ENCODE measurements at regions not wholly inside any gene's neighbourhood (a gene's known extent, or its start where the extent isn't known, plus 50 kb on each side); places are given as distances from the start of the nearest gene placed in this dataset.
"Not testable (repeated sequence)": the region's sequence is repeated elsewhere in the genome, so short reads cannot be mapped to it uniquely, and the experiment has no call there.

- no peak for TF ChIP-seq CTCF (conservative IDR thresholded peaks at IDR 0.05; ENCODE audit: control insufficient read depth, insufficient read depth, low read depth, low read length)
- no peak for DNase-seq (ENCODE audit: low read depth)
- H3K4me3 ChIP-seq (ENCODE audit: control insufficient read depth, low read depth, low read length), result no peak overlapping the region
Measured at GRCh38 chr1:102463328-102463727, 466.6 kb upstream of the OLFM3 start.

GRCh38 chr1:102442317-102442716, 445.6 kb upstream of the OLFM3 start:
- DNase-seq (ENCODE audit: low read depth), result not testable (repeated sequence)

GRCh38 chr1:102435483-102435882, 438.8 kb upstream of the OLFM3 start:
- no peak overlapping the region for H3K4me3 ChIP-seq (ENCODE audit: control insufficient read depth, low read depth, low read length)
- no peak for TF ChIP-seq CTCF (conservative IDR thresholded peaks at IDR 0.05; ENCODE audit: control insufficient read depth, insufficient read depth, low read depth, low read length)
- no peak for DNase-seq (ENCODE audit: low read depth)

More at GRCh38 chr1:102442317-102442716, 445.6 kb upstream of the OLFM3 start:
- not testable (repeated sequence) for H3K4me3 ChIP-seq (ENCODE audit: control insufficient read depth, low read depth, low read length)

- peak; percentile 0 for DNase-seq (ENCODE audit: low read depth)
- peak; percentile 27 for TF ChIP-seq CTCF (conservative IDR thresholded peaks at IDR 0.05; ENCODE audit: control insufficient read depth, insufficient read depth, low read depth, low read length)
- H3K4me3 ChIP-seq (ENCODE audit: control insufficient read depth, low read depth, low read length), result no peak overlapping the region
Measured at GRCh38 chr1:102434421-102434820, 437.7 kb upstream of the OLFM3 start.

- TF ChIP-seq CTCF (conservative IDR thresholded peaks at IDR 0.05; ENCODE audit: control insufficient read depth, insufficient read depth, low read depth, low read length), result no peak
- DNase-seq (ENCODE audit: low read depth), result no peak
- H3K4me3 ChIP-seq (ENCODE audit: control insufficient read depth, low read depth, low read length), result no peak overlapping the region
Measured at GRCh38 chr1:102431253-102431652, 434.5 kb upstream of the OLFM3 start.

- H3K4me3 ChIP-seq (ENCODE audit: control insufficient read depth, low read depth, low read length), result no peak overlapping the region
- no peak for DNase-seq (ENCODE audit: low read depth)
- no peak for TF ChIP-seq CTCF (conservative IDR thresholded peaks at IDR 0.05; ENCODE audit: control insufficient read depth, insufficient read depth, low read depth, low read length)
Measured at GRCh38 chr1:102420034-102420433, 423.3 kb upstream of the OLFM3 start.
